Endothelial cell (in vitro differentiated cells): ENCODE measurements at regions not wholly inside any gene's neighbourhood (a gene's known extent, or its start where the extent isn't known, plus 50 kb on each side); places are given as distances from the start of the nearest gene placed in this dataset.

ENCODE experiments used
- DNase-seq: peaks from one replicate; pipeline ENCODE4 v3.0.0; 2021; ENCODE audit warnings: low spot score
- H3K27ac Mint-ChIP-seq: one replicate; pipeline ENCODE4 v1.8.0; 2021; ENCODE audit warnings: mixed read lengths, inconsistent platforms; ENCODE audit not compliant: unreplicated experiment
- H3K27me3 Mint-ChIP-seq: one replicate; pipeline ENCODE4 v1.8.0; 2021; ENCODE audit warnings: mild to moderate bottlenecking, moderate library complexity, mixed read lengths, inconsistent platforms; ENCODE audit not compliant: unreplicated experiment
- H3K36me3 Mint-ChIP-seq: one replicate; pipeline ENCODE4 v1.8.0; 2021; ENCODE audit warnings: mild to moderate bottlenecking, low read depth, mixed read lengths, inconsistent platforms; ENCODE audit not compliant: unreplicated experiment
- H3K4me1 Mint-ChIP-seq: one replicate; pipeline ENCODE4 v1.8.0; 2021; ENCODE audit warnings: mild to moderate bottlenecking, mixed read lengths, inconsistent platforms; ENCODE audit not compliant: unreplicated experiment
- H3K4me3 Mint-ChIP-seq: one replicate; pipeline ENCODE4 v1.8.0; 2021; ENCODE audit warnings: mild to moderate bottlenecking, mixed read lengths, inconsistent platforms; ENCODE audit not compliant: unreplicated experiment
- H3K9me3 Mint-ChIP-seq: one replicate; pipeline ENCODE4 v1.8.0; 2021; ENCODE audit warnings: mixed read lengths, inconsistent platforms; ENCODE audit not compliant: unreplicated experiment
- TF ChIP-seq, protein P1 (sequence below): fragments of 200-600 bp; sonication (generic); IDR thresholded peaks from one replicate; pipeline ENCODE4 v1.5.0; 2021; ENCODE audit warnings: antibody characterized with exemption; ENCODE audit not compliant: unreplicated experiment

DNA sequence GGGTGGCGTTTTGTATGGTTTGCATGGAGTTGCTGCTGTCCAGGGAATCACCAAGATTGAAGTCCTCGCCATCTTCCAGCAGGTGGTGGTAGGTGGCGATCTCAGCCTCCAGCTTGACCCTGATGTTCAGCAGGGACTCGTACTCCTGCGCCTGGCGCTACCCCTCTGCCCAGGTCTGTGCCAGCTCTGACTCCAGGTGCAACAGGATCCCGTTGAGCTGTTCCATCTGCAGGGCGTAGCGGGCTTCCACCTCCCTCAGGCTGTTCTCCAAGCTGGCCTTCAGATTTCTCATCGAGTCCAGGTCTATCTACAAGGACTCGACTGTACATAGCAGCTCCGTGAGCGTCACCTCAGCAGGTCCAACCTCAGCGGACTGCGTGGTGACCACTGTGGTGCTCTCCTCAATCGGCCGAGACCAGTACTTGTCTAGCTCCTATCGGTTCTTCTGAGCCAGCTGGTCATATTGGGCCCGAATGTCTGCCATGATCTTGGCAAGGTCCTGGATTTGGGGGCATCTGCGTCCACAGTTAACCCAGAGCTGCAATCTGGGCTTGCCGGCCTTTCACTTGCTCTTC lies 1584.8 kb upstream of the ACO1 start:
- TF ChIP-seq, protein P1, sequence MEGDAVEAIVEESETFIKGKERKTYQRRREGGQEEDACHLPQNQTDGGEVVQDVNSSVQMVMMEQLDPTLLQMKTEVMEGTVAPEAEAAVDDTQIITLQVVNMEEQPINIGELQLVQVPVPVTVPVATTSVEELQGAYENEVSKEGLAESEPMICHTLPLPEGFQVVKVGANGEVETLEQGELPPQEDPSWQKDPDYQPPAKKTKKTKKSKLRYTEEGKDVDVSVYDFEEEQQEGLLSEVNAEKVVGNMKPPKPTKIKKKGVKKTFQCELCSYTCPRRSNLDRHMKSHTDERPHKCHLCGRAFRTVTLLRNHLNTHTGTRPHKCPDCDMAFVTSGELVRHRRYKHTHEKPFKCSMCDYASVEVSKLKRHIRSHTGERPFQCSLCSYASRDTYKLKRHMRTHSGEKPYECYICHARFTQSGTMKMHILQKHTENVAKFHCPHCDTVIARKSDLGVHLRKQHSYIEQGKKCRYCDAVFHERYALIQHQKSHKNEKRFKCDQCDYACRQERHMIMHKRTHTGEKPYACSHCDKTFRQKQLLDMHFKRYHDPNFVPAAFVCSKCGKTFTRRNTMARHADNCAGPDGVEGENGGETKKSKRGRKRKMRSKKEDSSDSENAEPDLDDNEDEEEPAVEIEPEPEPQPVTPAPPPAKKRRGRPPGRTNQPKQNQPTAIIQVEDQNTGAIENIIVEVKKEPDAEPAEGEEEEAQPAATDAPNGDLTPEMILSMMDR: no peak
- Mint-ChIP-seq H3K4me1 (no peaks in the 10 kb centered on the region), H3K9me3 (no peaks in the 10 kb centered on the region), H3K4me3 (no peak overlapping the region), H3K27me3 (no peaks in the 10 kb centered on the region), H3K27ac (no peak overlapping the region), H3K36me3 (no peaks in the 10 kb centered on the region)
- DNase-seq: no peak

DNA sequence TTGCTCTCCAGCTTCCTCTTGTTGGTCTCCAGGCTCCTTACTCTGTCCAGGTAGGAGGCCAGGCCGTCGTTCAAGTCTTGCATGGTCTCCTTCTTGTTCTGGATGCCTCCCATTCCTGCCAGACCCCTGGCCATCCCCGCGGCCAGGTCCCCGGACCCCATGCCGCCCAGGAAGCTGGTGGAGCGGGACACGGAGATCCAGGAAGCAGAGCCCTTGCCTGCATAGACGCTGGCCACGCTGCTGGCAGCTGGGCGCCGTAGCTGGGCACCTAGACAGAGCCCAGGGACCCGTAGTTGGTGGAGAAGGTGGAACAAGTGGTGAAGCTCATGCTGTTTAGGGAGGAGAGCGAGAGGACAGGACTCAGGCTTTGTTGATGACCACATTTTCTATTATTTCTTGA lies 1584.0 kb upstream of the ACO1 start:
- no peak overlapping the region for H3K27ac Mint-ChIP-seq
- H3K9me3 Mint-ChIP-seq: no peaks in the 10 kb centered on the region
- TF ChIP-seq, protein P1: no peak
- H3K4me3 Mint-ChIP-seq: no peak overlapping the region
- no peak for DNase-seq
- no peaks in the 10 kb centered on the region for H3K4me1 Mint-ChIP-seq
- H3K27me3 Mint-ChIP-seq: no peaks in the 10 kb centered on the region
- H3K36me3 Mint-ChIP-seq: no peaks in the 10 kb centered on the region

DNA sequence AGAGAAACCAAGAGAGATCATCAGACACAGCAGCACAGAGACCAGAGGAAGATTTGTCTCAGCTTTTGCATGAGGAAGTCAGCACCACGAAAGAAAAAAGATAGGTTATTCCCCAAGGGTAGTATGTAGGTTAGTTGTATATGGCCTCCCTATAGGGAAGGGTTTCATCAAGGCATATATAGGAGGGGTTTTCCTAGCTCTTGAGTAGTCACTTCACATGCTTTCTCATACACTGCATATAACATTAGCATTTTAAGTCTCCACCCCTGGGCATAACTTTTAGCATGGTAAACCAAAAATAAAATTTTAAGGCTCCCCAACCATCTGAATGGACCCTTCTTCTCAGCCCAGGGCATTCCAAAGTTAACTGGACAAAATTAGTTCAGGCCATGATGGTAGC lies 1571.6 kb upstream of the ACO1 start:
- TF ChIP-seq, protein P1: no peak
- Mint-ChIP-seq H3K9me3 (no peaks in the 10 kb centered on the region), H3K4me3 (no peak overlapping the region), H3K4me1 (peaks cover 9% of the 10 kb centered on the region), H3K36me3 (no peaks in the 10 kb centered on the region), H3K27ac (no peak overlapping the region), H3K27me3 (no peaks in the 10 kb centered on the region)
- DNase-seq: no peak

DNA sequence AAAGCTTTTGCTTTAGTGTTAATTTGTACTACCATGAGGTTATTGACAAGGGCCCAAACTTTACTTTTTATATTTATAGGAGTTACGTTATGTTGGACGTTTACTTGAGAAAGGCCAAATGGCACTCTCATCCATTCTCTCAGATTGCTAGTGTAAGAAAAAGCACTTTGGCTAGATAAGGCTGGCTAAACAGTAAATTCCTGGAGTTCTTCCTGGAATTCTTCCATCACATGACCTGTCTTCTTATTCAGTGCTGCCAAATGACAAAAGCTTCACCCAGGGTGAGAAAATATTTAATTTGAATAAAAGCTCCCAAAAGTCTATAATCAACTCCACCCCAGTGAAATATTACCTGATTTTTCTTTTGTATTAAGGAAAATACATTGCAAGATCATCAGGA lies 1568.9 kb upstream of the ACO1 start:
- no peak overlapping the region for H3K4me3 Mint-ChIP-seq
- H3K4me1 Mint-ChIP-seq: peaks cover 9% of the 10 kb centered on the region
- no peak overlapping the region for H3K27ac Mint-ChIP-seq
- H3K36me3 Mint-ChIP-seq: no peaks in the 10 kb centered on the region
- H3K27me3 Mint-ChIP-seq: no peaks in the 10 kb centered on the region
- TF ChIP-seq, protein P1: no peak
- no peaks in the 10 kb centered on the region for H3K9me3 Mint-ChIP-seq
- no peak for DNase-seq

DNA sequence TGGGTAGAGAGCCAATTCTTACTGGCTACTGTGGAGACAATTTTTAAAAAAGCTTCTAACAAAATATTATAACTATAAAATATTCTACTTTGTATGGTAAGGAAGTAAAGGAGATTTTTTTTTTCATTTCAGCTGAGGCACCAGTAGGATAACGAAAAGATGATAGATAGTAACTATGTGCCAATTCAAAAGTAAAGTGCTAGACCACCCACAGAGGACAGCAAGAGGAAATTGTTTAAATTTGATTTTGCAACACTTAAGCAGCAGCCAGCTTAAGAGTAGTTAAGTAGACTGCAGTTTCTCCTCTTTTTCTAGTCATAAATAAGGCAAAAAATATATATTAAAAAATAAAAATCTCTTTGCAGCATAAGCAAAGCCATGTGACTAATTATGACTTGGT lies 1539.3 kb upstream of the ACO1 start:
- Mint-ChIP-seq H3K27me3 (no peaks in the 10 kb centered on the region), H3K36me3 (no peaks in the 10 kb centered on the region), H3K27ac (no peak overlapping the region), H3K4me3 (no peak overlapping the region), H3K9me3 (no peaks in the 10 kb centered on the region), H3K4me1 (no peaks in the 10 kb centered on the region)
- TF ChIP-seq, protein P1: no peak
- no peak for DNase-seq
